ENCODE measurements at regions not wholly inside any gene's neighbourhood (a gene's known extent, or its start where the extent isn't known, plus 50 kb on each side); places are given as distances from the start of the nearest gene placed in this dataset.

- intact Hi-C loops (cut with micrococcal nuclease; ENCODE audit: unreplicated experiment) (no loop called here), in situ Hi-C loops (cut with HindIII; ENCODE audit: low pct_unique_long_range_greater_than_20kb, low sequenced_read_pairs) (no loop called here)
- Histone ChIP-seq H3K4me3 (ENCODE audit: low read depth in 2 of 2, low read length in 2 of 2) (no peak overlapping the region), H3K4me1 (ENCODE audit: control insufficient read depth, insufficient read depth, low read length) (peaks cover 8% of the 10 kb centered on the region; the same call in 1 of the 2 replicates), H3K36me3 (ENCODE audit: control insufficient read depth, insufficient read depth, low read length) (no peaks in the 10 kb centered on the region), H3K27ac (ENCODE audit: low read length) (no peak overlapping the region), H3K9me3 (ENCODE audit: control insufficient read depth, insufficient read depth, low read depth, low read length) (no peaks in the 10 kb centered on the region), H3K27me3 (ENCODE audit: control insufficient read depth, insufficient read depth, low read length) (no peaks in the 10 kb centered on the region)
- POLR2A ChIA-PET = interaction anchor here (0.5 kb wide), 1 partner anchor 916 kb away, joined by 3 read pairs; no protein-coding TSS in a partner anchor
- CTCF ChIA-PET = no interaction called here
- DNase-seq (ENCODE audit: low read depth, low spot score) (no peak), ATAC-seq (no peak)
- no peak for TF ChIP-seq TCF7L2 (IDR thresholded peaks at IDR 0.05; ENCODE audit: low read depth, low read length)
- TF ChIP-seq, protein P1, sequence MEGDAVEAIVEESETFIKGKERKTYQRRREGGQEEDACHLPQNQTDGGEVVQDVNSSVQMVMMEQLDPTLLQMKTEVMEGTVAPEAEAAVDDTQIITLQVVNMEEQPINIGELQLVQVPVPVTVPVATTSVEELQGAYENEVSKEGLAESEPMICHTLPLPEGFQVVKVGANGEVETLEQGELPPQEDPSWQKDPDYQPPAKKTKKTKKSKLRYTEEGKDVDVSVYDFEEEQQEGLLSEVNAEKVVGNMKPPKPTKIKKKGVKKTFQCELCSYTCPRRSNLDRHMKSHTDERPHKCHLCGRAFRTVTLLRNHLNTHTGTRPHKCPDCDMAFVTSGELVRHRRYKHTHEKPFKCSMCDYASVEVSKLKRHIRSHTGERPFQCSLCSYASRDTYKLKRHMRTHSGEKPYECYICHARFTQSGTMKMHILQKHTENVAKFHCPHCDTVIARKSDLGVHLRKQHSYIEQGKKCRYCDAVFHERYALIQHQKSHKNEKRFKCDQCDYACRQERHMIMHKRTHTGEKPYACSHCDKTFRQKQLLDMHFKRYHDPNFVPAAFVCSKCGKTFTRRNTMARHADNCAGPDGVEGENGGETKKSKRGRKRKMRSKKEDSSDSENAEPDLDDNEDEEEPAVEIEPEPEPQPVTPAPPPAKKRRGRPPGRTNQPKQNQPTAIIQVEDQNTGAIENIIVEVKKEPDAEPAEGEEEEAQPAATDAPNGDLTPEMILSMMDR (IDR thresholded peaks at IDR 0.05) = no peak
- TF ChIP-seq, protein P2, sequence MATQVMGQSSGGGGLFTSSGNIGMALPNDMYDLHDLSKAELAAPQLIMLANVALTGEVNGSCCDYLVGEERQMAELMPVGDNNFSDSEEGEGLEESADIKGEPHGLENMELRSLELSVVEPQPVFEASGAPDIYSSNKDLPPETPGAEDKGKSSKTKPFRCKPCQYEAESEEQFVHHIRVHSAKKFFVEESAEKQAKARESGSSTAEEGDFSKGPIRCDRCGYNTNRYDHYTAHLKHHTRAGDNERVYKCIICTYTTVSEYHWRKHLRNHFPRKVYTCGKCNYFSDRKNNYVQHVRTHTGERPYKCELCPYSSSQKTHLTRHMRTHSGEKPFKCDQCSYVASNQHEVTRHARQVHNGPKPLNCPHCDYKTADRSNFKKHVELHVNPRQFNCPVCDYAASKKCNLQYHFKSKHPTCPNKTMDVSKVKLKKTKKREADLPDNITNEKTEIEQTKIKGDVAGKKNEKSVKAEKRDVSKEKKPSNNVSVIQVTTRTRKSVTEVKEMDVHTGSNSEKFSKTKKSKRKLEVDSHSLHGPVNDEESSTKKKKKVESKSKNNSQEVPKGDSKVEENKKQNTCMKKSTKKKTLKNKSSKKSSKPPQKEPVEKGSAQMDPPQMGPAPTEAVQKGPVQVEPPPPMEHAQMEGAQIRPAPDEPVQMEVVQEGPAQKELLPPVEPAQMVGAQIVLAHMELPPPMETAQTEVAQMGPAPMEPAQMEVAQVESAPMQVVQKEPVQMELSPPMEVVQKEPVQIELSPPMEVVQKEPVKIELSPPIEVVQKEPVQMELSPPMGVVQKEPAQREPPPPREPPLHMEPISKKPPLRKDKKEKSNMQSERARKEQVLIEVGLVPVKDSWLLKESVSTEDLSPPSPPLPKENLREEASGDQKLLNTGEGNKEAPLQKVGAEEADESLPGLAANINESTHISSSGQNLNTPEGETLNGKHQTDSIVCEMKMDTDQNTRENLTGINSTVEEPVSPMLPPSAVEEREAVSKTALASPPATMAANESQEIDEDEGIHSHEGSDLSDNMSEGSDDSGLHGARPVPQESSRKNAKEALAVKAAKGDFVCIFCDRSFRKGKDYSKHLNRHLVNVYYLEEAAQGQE (IDR thresholded peaks at IDR 0.05; ENCODE audit: insufficient read depth in 1 of 2, low read depth in 2 of 2, low read length in 1 of 2) = no peak
- no peak for TF ChIP-seq POLR2AphosphoS5 (IDR thresholded peaks at IDR 0.05; ENCODE audit: low read depth, low read length)
- TF ChIP-seq SIN3A (IDR thresholded peaks at IDR 0.05; ENCODE audit: borderline replicate concordance, insufficient read depth, low read depth, low read length) = no peak
- BruUV-seq (replicated peaks) = no TSS peak
Observed at GRCh38 chr15:39279311-39279710, 301.6 kb upstream of the THBS1 start.

DNA sequence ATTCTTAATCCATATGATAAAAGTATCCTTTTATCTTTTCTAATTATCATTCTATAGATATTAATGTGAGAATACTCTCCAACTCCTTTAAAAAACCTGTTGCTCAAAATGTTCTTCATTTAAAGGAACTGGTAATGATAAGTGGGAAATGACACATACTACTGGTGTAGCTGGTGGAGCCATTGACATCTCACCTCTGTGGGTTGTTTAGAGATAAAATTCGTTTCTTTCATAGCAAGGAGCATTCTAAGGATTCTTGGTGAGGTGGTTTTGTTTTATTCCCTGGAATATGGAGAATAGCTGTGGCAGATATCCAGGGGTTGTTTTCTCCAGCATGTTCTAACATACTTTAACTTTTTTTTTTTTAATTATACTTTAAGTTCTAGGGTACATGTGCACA is 299.8 kb upstream of the THBS1 start:
- in situ Hi-C loops (cut with HindIII; ENCODE audit: low pct_unique_long_range_greater_than_20kb, low sequenced_read_pairs) = no loop called here
- TF ChIP-seq POLR2AphosphoS5 (IDR thresholded peaks at IDR 0.05; ENCODE audit: low read depth, low read length) (no peak), TCF7L2 (IDR thresholded peaks at IDR 0.05; ENCODE audit: low read depth, low read length) (no peak), SIN3A (IDR thresholded peaks at IDR 0.05; ENCODE audit: borderline replicate concordance, insufficient read depth, low read depth, low read length) (no peak)
- TF ChIP-seq, protein P2 (IDR thresholded peaks at IDR 0.05; ENCODE audit: insufficient read depth in 1 of 2, low read depth in 2 of 2, low read length in 1 of 2) = no peak
- TF ChIP-seq, protein P1 (IDR thresholded peaks at IDR 0.05) = no peak
- H3K4me1 ChIP-seq (ENCODE audit: control insufficient read depth, insufficient read depth, low read length) = no peaks in the 10 kb centered on the region
- CTCF ChIA-PET = no interaction called here
- POLR2A ChIA-PET = no interaction called here
- H3K36me3 ChIP-seq (ENCODE audit: control insufficient read depth, insufficient read depth, low read length) = no peaks in the 10 kb centered on the region
- H3K9me3 ChIP-seq (ENCODE audit: control insufficient read depth, insufficient read depth, low read depth, low read length) = no peaks in the 10 kb centered on the region
- BruUV-seq (replicated peaks) = no TSS peak
- DNase-seq (ENCODE audit: low read depth, low spot score) (no peak), ATAC-seq (no peak)
- no peaks in the 10 kb centered on the region for H3K27me3 ChIP-seq (ENCODE audit: control insufficient read depth, insufficient read depth, low read length)
- H3K27ac ChIP-seq (ENCODE audit: low read length) = no peak overlapping the region
- intact Hi-C loops (cut with micrococcal nuclease; ENCODE audit: unreplicated experiment) = no loop called here
- H3K4me3 ChIP-seq (ENCODE audit: low read depth in 2 of 2, low read length in 2 of 2) = no peak overlapping the region

Data from Panc1 (cell line).